HFF-Myc (cell line): ENCODE measurements at regions not wholly inside any gene's neighbourhood (a gene's known extent, or its start where the extent isn't known, plus 50 kb on each side); places are given as distances from the start of the nearest gene placed in this dataset.

ENCODE experiments used
- DNase-seq: peaks from one replicate; pipeline ENCODE4 v3.0.0-alpha.2; 2011; ENCODE audit warnings: low read depth; ENCODE audit errors: extremely low read depth
- H3K4me3 ChIP-seq: replicated peaks from 2 replicates; pipeline ENCODE4 v1.5.1; 2011; ENCODE audit warnings: low read depth, mild to moderate bottlenecking, control low read depth, low read length
- TF ChIP-seq, protein P1 (sequence below): IDR thresholded peaks from 2 replicates; pipeline ENCODE4 v1.5.1; 2012; ENCODE audit warnings: mild to moderate bottlenecking, low read depth, low read length, control low read depth; ENCODE audit errors: missing control alignments

DNA sequence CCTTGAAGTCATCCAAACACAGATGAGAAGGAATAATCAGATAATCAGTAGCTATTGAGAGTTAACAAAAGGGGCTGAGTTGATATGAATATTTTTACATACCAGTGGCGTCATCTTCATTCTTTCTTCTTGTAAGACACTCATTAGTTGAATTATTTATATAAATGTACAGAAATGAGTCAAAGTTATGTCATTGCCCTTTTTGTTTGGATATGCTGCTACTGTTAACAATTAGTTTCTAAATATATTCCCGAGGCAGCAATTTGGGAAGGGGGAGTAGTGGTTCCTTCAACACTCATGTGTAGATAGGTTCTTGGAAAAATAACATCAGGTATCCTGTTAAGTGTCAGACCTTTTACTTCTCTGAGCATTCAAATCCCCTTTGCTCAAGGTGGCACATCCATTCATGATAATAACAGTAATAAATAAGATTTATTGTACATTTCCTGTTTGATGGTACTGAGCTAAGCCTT, 436.6 kb downstream of the SPRY1 start:
- no peak for DNase-seq
- H3K4me3 ChIP-seq, result no peak overlapping the region
- TF ChIP-seq, protein P1, sequence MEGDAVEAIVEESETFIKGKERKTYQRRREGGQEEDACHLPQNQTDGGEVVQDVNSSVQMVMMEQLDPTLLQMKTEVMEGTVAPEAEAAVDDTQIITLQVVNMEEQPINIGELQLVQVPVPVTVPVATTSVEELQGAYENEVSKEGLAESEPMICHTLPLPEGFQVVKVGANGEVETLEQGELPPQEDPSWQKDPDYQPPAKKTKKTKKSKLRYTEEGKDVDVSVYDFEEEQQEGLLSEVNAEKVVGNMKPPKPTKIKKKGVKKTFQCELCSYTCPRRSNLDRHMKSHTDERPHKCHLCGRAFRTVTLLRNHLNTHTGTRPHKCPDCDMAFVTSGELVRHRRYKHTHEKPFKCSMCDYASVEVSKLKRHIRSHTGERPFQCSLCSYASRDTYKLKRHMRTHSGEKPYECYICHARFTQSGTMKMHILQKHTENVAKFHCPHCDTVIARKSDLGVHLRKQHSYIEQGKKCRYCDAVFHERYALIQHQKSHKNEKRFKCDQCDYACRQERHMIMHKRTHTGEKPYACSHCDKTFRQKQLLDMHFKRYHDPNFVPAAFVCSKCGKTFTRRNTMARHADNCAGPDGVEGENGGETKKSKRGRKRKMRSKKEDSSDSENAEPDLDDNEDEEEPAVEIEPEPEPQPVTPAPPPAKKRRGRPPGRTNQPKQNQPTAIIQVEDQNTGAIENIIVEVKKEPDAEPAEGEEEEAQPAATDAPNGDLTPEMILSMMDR, result no peak

DNA sequence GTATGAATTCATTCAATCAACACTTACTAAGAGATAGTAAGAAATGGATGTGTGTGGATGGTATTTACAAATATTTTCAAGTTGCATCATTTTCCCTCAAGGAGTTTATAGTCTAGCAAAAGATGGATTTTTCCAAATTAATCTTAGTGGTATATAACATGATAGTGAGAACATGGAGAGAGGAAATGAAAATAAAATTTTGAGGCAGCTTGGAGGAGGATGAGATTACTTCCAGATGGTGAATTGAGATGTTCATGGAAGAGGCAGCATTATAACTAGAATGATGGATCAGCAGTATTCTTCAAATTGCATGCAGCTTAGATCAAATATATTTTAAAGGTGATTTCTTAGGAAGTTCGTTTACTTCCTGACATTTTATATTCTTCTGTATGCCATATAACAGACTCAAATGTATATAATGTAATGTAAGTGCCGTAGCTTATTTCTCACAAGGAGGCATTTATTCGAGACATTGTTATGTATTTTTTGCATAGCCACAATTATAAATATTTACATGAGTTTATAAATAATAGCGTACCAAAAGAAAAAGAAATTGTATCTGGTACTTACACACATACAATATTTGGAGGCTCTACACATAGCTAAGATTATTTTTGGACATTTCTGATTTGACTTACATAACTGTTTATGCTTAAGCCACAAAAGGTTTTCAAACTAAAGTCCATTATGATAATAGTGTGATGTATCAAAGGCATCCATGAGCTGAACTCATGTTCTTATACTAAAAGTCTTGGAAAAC, 439.4 kb downstream of the SPRY1 start:
- no peak for DNase-seq

DNA sequence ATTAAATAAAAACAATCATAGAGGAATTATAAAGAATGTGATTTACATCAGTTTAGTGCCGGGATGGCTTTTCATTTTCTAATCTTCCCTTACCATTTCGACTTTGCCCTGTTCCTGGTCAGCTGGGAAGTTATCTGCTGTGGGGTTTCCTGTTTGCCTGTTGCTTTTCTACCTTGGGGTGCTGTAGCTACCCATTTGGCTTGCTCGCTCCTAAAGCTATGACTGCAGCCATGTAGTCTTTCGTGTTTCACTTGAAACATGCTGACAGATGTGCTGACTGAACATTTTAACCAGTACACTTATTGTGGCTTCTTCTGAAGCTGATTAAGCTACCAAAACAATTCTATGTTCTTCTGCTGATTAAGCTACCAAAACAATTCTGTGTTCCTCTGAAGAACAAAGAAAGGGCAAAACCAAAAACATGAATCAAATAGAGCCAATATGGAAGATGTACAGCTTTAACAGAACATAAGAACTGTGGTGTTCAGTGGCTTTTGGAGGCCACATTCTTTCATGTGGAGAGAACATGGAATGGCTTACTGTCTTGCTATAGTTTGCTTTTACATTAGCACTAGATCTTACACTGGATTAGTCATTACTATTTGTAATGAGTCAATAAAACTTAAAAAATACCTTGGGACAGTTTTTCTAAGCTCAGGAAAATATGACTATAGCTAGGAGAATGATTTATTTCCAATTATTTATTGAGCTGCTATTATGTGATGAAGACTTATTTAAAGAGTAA, 440.4 kb downstream of the SPRY1 start:
- DNase-seq, result no peak

More for the DNA sequence above, 439.4 kb downstream of the SPRY1 start:
- TF ChIP-seq, protein P1, result no peak
- H3K4me3 ChIP-seq, result no peak overlapping the region

DNA sequence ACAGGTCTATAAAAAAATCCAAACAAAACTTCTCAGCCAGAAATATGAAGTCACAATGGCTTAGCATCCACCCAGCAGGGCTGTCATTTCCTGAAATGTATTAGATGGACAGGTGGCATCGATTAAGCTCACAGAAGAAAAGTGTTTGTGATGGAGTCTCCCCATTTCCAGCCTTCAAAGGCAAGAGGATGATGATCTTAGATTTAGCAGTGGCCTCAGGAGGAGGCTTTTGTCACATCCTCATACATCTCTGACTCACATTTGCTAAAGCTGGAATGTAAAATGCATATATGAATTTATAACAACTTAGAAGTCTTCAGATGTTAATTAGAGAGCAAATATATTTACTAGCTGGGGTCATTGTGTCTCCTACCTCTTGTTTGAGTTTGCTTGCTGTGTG, 441.9 kb downstream of the SPRY1 start:
- peak; percentile 59 for DNase-seq
- TF ChIP-seq, protein P1, result no peak

More for the DNA sequence above, 440.4 kb downstream of the SPRY1 start:
- TF ChIP-seq, protein P1, result no peak
- no peak overlapping the region for H3K4me3 ChIP-seq

DNA sequence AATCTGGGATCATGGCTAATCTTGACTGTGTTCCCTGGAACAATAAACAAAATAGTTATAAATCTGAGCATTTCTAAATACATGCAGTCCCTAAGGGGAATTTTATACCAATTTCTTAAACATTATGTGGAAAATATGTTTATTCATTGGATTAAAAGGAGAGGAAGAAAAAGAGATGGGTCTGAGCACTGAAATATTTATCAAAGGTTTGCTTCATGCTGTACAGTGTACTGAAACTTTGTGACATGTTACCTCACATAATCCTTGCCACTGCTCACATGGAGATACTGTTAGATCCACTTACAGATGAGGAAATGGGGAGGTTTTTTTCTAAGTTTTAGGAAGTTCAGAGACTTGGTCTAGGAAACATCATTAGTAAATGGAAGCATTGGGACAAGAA, 443.6 kb downstream of the SPRY1 start:
- no peak overlapping the region for H3K4me3 ChIP-seq
- no peak for DNase-seq
- TF ChIP-seq, protein P1, result no peak

More for the DNA sequence above, 441.9 kb downstream of the SPRY1 start:
- H3K4me3 ChIP-seq, result no peak overlapping the region

DNA sequence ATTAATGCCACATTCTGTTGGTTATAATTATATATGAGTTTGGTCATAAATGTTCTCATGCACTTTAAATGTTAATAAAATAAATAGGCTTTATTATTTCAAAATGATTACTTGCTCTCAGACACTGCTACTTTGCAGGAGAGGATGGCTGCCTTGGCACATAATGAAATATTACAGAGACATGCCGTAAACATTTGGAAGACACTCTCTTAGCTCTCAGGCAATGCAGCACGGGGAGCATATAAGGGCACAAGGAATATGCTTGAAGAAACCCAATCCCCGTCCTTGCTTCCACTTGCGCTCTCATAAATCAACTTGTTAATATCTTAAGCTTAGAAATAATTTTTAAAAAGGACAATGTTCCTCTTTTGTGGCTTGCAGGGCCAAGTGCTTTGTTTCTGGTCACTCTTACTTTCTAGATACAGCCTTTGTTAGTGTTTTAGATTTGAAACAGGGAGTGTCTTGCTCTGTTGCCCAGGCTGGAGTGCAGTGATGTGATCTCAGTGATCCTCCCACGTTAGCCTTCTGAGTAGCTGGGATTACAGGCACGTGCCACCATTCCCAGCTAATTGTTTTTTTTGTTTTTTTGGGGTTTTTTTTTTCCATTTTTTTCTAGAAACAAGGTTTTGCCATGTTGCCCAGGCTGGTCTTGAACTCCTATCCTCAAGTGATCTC, 445.0 kb downstream of the SPRY1 start:
- DNase-seq, result no peak
- no peak overlapping the region for H3K4me3 ChIP-seq
- TF ChIP-seq, protein P1, result no peak
